ENCODE measurements at regions not wholly inside any gene's neighbourhood (a gene's known extent, or its start where the extent isn't known, plus 50 kb on each side); places are given as distances from the start of the nearest gene placed in this dataset.

DNA sequence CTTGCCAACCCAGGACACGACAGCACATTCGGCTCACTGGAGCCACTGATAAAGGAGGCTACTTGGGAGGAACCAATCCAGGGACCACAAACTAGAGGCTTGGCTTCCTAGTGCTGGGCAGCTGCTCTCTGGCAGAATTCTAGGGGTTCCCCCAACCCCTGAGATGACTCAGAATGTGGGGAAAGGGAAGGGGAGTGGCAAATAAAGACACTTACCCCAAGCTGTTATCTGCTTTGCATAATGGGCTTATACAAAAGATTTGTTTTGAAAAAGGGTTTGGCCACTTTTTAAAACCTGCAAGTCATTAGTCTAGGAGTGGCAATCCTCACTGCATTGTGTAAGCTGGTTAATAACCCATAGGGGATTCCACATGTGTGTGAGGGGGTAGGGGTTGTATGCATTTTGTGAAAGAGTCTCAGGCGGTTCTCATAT, 64.1 kb upstream of the LMO1 start:
- Histone ChIP-seq H3K36me3 (ENCODE audit: control insufficient read depth in 1 of 2, insufficient read depth in 2 of 2, low read length in 1 of 2) (no peaks in the 10 kb centered on the region), H3K9me3 (ENCODE audit: control insufficient read depth, low read length) (no peaks in the 10 kb centered on the region), H3K4me3 (ENCODE audit: low read length in 2 of 2) (no peak overlapping the region), H3K27ac (ENCODE audit: low read depth in 1 of 2, low read length in 2 of 2) (no peak overlapping the region), H3K4me1 (ENCODE audit: control insufficient read depth in 1 of 2, insufficient read depth in 2 of 2, low read length in 2 of 2) (no peaks in the 10 kb centered on the region), H3K27me3 (ENCODE audit: control insufficient read depth in 1 of 2, insufficient read depth in 2 of 2, low read length in 1 of 2) (peaks cover 0 to 1% of the 10 kb centered on the region in 2 donors)
- ATAC-seq (ENCODE audit: low FRiP score) (no peak), DNase-seq (peak; percentile 21 to 24)
- intact Hi-C loops (cut with DNase I), result no loop called here
- WGBS, 2 donors, result 44 to 45% methylated on average over 3 of the region's 3 CpGs

DNA sequence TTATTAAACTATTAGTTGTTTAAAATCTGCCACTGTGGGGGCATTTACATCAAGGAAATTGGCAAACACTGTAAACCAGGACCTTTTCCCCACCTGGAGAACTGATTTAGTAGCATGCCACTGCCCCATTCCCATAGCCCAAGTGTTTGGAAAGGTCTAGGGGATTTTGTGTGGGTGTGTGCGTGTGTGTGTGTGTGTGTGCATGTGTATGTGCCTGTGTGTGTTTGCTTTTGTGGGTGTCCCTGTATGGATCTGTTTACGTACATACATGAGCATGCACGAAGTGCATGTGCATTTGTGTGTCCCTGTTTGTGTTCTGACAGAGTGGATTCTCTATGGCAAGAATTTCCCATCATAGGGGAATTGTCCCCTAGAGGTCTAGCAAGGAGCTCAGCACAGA, 62.7 kb upstream of the LMO1 start:
- Histone ChIP-seq H3K27ac (ENCODE audit: low read depth in 1 of 2, low read length in 2 of 2) (no peak overlapping the region), H3K9me3 (ENCODE audit: control insufficient read depth, low read length) (no peaks in the 10 kb centered on the region), H3K36me3 (ENCODE audit: control insufficient read depth in 1 of 2, insufficient read depth in 2 of 2, low read length in 1 of 2) (no peaks in the 10 kb centered on the region), H3K4me3 (ENCODE audit: low read length in 2 of 2) (no peak overlapping the region), H3K4me1 (ENCODE audit: control insufficient read depth in 1 of 2, insufficient read depth in 2 of 2, low read length in 2 of 2) (no peaks in the 10 kb centered on the region), H3K27me3 (ENCODE audit: control insufficient read depth in 1 of 2, insufficient read depth in 2 of 2, low read length in 1 of 2) (peaks cover 0 to 1% of the 10 kb centered on the region in 2 donors)
- 76 to 89% methylated on average over 3 of the region's 3 CpGs for WGBS, 2 donors
- DNase-seq (no peak), ATAC-seq (ENCODE audit: low FRiP score) (no peak)
- intact Hi-C loops (cut with DNase I), result no loop called here

DNA sequence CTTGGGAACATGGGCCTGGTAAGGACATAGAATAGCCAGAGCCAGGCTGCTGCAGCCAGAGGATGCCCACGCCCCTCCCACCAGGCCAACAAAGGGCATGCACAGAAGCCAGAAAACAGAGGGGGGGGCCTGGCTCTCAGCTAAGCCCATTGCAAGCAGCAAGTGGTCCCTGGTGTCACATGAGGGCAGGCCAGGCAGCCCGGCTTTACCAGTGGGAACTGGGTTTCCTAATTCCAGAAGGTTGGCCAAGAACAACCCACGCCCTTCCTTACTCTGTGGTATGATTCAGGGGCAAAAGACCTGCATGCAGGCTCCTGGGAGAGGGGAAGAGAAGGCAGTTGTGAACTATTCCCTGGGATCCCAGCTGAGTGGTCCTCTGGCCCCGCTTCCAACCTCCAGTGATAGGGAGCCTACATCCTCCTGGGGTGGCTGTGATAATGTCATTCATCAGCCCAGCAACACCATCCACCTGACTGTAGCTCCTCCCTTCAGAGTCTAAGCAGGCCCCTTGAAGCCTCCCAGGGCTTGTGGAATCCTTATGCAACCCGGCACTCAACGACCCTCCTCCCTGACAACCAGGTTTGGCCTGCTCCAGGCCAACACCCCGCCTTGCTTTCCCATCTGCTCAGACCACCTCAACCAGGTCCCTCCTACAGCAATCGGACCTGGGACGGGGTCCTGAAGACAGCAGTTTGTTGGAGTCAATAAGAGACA, 62.1 kb upstream of the LMO1 start:
- Histone ChIP-seq H3K9me3 (ENCODE audit: control insufficient read depth, low read length) (no peaks in the 10 kb centered on the region), H3K27me3 (ENCODE audit: control insufficient read depth in 1 of 2, insufficient read depth in 2 of 2, low read length in 1 of 2) (peaks cover 0 to 1% of the 10 kb centered on the region in 2 donors), H3K4me3 (ENCODE audit: low read length in 2 of 2) (no peak overlapping the region), H3K36me3 (ENCODE audit: control insufficient read depth in 1 of 2, insufficient read depth in 2 of 2, low read length in 1 of 2) (no peaks in the 10 kb centered on the region), H3K4me1 (ENCODE audit: control insufficient read depth in 1 of 2, insufficient read depth in 2 of 2, low read length in 2 of 2) (no peaks in the 10 kb centered on the region), H3K27ac (ENCODE audit: low read depth in 1 of 2, low read length in 2 of 2) (no peak overlapping the region)
- intact Hi-C loops (cut with DNase I), result no loop called here
- peak; percentile 28 to 44 for DNase-seq
- ATAC-seq (ENCODE audit: low FRiP score), result no peak
- WGBS, 2 donors, result 74 to 77% methylated on average over 9 of the region's 9 CpGs

DNA sequence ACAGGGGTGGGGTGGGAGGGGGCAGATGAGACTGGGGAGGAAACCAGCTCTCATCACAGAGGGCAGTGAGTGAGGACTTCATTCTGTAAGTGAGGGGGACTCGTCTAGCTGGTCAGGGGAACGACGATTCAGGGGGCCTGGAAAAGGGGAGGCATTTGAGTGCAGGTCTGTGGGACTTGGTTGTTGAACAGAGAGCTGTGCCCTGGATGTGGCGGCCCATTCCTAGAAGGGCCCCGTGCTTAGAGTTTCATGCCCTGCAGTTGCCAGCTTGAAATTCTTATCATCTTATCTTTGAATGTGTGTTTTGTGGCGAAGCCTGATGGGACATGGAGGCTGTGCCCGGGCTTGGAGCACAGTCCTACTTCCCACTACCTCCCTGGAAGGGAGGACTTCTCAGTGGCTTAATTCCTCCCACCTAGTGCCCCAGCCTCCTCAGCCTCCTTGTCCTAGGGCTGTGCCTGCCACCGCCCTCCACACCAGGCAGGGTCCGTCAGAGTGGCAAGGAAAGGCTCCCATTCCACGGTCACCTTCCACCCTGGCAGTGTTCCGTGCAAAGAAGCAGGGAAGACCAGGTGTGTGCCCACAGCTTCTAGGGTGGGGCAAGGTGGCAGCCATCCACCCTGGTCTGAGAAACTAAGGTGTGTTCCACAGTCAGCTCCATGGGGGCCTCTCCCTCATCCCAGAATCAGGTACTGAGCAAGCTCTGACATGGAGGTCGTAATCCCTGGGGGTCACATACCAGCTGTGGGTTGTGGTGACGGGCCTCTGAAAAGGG, 59.7 kb upstream of the LMO1 start:
- H3K9me3 ChIP-seq (ENCODE audit: control insufficient read depth, low read length), result no peaks in the 10 kb centered on the region
- no peak for ATAC-seq (ENCODE audit: low FRiP score)
- H3K27ac ChIP-seq (ENCODE audit: low read depth in 1 of 2, low read length in 2 of 2), result no peak overlapping the region
- H3K27me3 ChIP-seq (ENCODE audit: control insufficient read depth in 1 of 2, insufficient read depth in 2 of 2, low read length in 1 of 2), result peaks cover 0 to 1% of the 10 kb centered on the region in 2 donors
- H3K36me3 ChIP-seq (ENCODE audit: control insufficient read depth in 1 of 2, insufficient read depth in 2 of 2, low read length in 1 of 2), result no peaks in the 10 kb centered on the region
- H3K4me3 ChIP-seq (ENCODE audit: low read length in 2 of 2), result no peak overlapping the region
- intact Hi-C loops (cut with DNase I), result no loop called here
- 75 to 80% methylated on average over 13 of the region's 13 CpGs for WGBS, 2 donors
- peak; percentile 22 to 49 for DNase-seq
- no peaks in the 10 kb centered on the region for H3K4me1 ChIP-seq (ENCODE audit: control insufficient read depth in 1 of 2, insufficient read depth in 2 of 2, low read length in 2 of 2)

DNA sequence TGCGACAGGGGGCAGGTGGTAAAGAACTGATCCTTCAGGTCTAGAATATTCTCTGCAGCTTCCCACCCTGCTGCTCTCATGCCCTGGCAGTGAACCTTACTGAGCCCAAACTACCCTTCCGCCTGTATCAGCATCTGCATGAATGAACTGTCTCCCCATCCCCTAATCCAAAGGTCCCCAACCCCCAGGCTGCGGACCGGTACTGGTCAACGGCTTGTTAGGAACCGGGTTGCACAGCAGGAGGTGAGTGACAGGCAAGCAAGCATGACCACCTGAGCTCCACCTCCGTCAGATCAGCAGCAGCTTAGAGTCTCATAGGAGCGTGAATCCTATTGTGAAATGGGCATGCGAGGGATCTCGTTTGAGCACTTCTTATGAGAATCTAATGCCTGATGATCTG, 58.2 kb upstream of the LMO1 start:
- intact Hi-C loops (cut with DNase I), result no loop called here
- Histone ChIP-seq H3K27ac (ENCODE audit: low read depth in 1 of 2, low read length in 2 of 2) (no peak overlapping the region), H3K9me3 (ENCODE audit: control insufficient read depth, low read length) (no peaks in the 10 kb centered on the region), H3K27me3 (ENCODE audit: control insufficient read depth in 1 of 2, insufficient read depth in 2 of 2, low read length in 1 of 2) (peaks cover 0 to 1% of the 10 kb centered on the region in 2 donors), H3K4me1 (ENCODE audit: control insufficient read depth in 1 of 2, insufficient read depth in 2 of 2, low read length in 2 of 2) (no peaks in the 10 kb centered on the region), H3K36me3 (ENCODE audit: control insufficient read depth in 1 of 2, insufficient read depth in 2 of 2, low read length in 1 of 2) (no peaks in the 10 kb centered on the region), H3K4me3 (ENCODE audit: low read length in 2 of 2) (no peak overlapping the region)
- 92% methylated on average over 10 of the region's 10 CpGs for WGBS, 2 donors
- ATAC-seq (ENCODE audit: low FRiP score), result no peak
- DNase-seq, result peak; percentile 15 to 63

DNA sequence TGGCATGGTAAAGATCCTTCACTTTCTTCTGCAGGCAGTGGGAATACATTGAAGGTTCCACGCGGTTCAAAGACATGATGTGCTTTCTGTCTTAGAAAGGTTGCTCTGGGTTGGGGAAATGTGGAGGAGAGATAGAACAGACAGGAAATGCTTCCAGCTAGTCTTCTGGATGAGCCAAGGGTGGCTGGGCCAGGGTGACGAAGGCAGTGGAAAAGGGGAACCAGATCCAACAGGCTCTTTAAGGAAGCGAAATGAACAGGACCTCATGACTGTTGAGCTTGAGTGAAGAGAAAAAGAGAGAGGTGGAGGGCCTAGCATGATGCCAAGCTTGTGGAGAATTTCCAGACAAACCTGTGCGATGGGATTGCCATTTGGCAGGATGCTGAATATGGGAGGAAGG, 56.4 kb upstream of the LMO1 start:
- 78 to 91% methylated on average over 5 of the region's 5 CpGs for WGBS, 2 donors
- Histone ChIP-seq H3K4me1 (ENCODE audit: control insufficient read depth in 1 of 2, insufficient read depth in 2 of 2, low read length in 2 of 2) (no peaks in the 10 kb centered on the region), H3K36me3 (ENCODE audit: control insufficient read depth in 1 of 2, insufficient read depth in 2 of 2, low read length in 1 of 2) (no peaks in the 10 kb centered on the region), H3K27me3 (ENCODE audit: control insufficient read depth in 1 of 2, insufficient read depth in 2 of 2, low read length in 1 of 2) (peaks cover 0 to 1% of the 10 kb centered on the region in 2 donors), H3K4me3 (ENCODE audit: low read length in 2 of 2) (no peak overlapping the region), H3K9me3 (ENCODE audit: control insufficient read depth, low read length) (no peaks in the 10 kb centered on the region), H3K27ac (ENCODE audit: low read depth in 1 of 2, low read length in 2 of 2) (no peak overlapping the region)
- peak; percentile 19 to 20 for DNase-seq
- no peak for ATAC-seq (ENCODE audit: low FRiP score)
- intact Hi-C loops (cut with DNase I), result no loop called here

DNA sequence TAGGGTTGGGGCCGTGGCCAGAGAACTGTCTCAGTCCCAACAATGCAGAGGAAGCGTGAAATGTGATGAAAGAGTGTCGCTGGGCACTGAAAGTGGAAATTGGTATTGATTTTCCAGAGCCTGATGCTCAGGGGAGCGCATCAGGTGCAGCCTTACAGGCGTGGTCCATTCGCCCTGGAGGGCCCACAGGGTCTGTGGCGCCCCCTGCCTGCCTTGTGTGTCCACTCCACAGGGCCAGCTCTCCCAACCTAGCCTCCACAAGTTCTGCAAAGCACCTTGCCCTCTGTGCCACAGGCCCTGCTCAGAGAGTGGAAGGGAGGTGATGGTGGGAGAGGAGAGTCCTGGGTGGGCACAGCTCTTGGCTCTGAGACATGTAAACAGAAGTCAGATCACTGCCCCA, 54.9 kb upstream of the LMO1 start:
- 42 to 59% methylated on average over 7 of the region's 7 CpGs for WGBS, 2 donors

DNA sequence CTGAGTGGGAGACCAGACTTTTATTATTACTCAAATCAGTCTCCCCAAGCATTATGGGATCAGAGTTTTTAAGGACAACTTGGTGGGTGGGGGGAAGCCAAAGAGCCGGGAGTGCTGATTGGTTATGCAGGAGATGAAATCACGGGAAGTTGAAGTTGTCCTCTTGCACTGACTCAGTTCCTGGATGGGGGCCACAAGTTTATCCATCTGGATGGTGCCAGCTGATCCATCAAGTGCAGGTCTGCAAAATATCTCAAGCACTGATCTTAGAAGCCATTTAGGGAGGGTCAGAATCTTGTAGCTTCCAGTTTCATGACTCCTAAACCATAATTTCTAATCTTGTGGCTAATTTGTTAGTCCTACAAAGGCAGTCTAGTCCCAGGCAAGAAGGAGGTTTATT, 53.5 kb upstream of the LMO1 start:
- Histone ChIP-seq H3K27ac (ENCODE audit: low read depth in 1 of 2, low read length in 2 of 2) (no peak overlapping the region), H3K4me1 (ENCODE audit: control insufficient read depth in 1 of 2, insufficient read depth in 2 of 2, low read length in 2 of 2) (no peaks in the 10 kb centered on the region), H3K4me3 (ENCODE audit: low read length in 2 of 2) (no peak overlapping the region), H3K27me3 (ENCODE audit: control insufficient read depth in 1 of 2, insufficient read depth in 2 of 2, low read length in 1 of 2) (no peaks in the 10 kb centered on the region), H3K36me3 (ENCODE audit: control insufficient read depth in 1 of 2, insufficient read depth in 2 of 2, low read length in 1 of 2) (no peaks in the 10 kb centered on the region), H3K9me3 (ENCODE audit: control insufficient read depth, low read length) (no peaks in the 10 kb centered on the region)
- ATAC-seq (ENCODE audit: low FRiP score) (no peak), DNase-seq (no peak)
- WGBS, 2 donors, result 18% methylated on average over 2 of the region's 2 CpGs
- intact Hi-C loops (cut with DNase I), result no loop called here

More for the DNA sequence above, 54.9 kb upstream of the LMO1 start:
- DNase-seq, result peak; percentile 22 to 63
- no peak for ATAC-seq (ENCODE audit: low FRiP score)
- intact Hi-C loops (cut with DNase I), result no loop called here
- no peaks in the 10 kb centered on the region for H3K4me1 ChIP-seq (ENCODE audit: control insufficient read depth in 1 of 2, insufficient read depth in 2 of 2, low read length in 2 of 2)
- H3K9me3 ChIP-seq (ENCODE audit: control insufficient read depth, low read length), result no peaks in the 10 kb centered on the region
- no peak overlapping the region for H3K4me3 ChIP-seq (ENCODE audit: low read length in 2 of 2)
- H3K27ac ChIP-seq (ENCODE audit: low read depth in 1 of 2, low read length in 2 of 2), result no peak overlapping the region
- peaks cover 0 to 1% of the 10 kb centered on the region in 2 donors for H3K27me3 ChIP-seq (ENCODE audit: control insufficient read depth in 1 of 2, insufficient read depth in 2 of 2, low read length in 1 of 2)
- no peaks in the 10 kb centered on the region for H3K36me3 ChIP-seq (ENCODE audit: control insufficient read depth in 1 of 2, insufficient read depth in 2 of 2, low read length in 1 of 2)

DNA sequence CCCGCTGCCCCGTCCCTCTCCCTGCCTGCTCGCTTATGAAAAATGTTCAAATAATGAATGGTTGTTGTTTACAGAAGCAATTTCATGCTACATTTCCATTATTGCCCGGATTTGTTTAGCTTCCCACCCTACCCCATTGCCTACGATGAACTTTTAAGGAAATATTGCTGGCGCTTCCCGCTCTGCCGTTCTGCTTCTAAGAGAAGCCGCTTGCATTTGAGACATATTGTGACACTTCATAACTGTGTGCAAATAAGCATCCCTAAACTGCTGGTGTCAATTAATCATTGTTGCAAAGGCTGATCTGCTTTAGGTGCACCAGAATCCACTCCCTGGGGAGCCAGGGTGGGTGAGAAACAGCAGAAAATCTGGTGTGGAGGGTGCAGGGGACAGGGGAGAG, 52.3 kb upstream of the LMO1 start:
- DNase-seq, result peak in 1 of 2 donors; percentile 13
- no peaks in the 10 kb centered on the region for H3K9me3 ChIP-seq (ENCODE audit: control insufficient read depth, low read length)
- WGBS, 2 donors, result 39 to 53% methylated on average over 9 of the region's 9 CpGs
- no peaks in the 10 kb centered on the region for H3K4me1 ChIP-seq (ENCODE audit: control insufficient read depth in 1 of 2, insufficient read depth in 2 of 2, low read length in 2 of 2)
- no peaks in the 10 kb centered on the region for H3K36me3 ChIP-seq (ENCODE audit: control insufficient read depth in 1 of 2, insufficient read depth in 2 of 2, low read length in 1 of 2)
- H3K27ac ChIP-seq (ENCODE audit: low read depth in 1 of 2, low read length in 2 of 2), result no peak overlapping the region
- intact Hi-C loops (cut with DNase I), result no loop called here
- ATAC-seq (ENCODE audit: low FRiP score), result no peak
- H3K27me3 ChIP-seq (ENCODE audit: control insufficient read depth in 1 of 2, insufficient read depth in 2 of 2, low read length in 1 of 2), result no peaks in the 10 kb centered on the region
- H3K4me3 ChIP-seq (ENCODE audit: low read length in 2 of 2), result no peak overlapping the region
